Activated CD8-positive, alpha-beta memory T cell treated with anti-CD3 and anti-CD28 coated beads, Interleukin-2, amount 10 ng/mL, durations not matched to agents 7 days and 5 days (primary cell): ENCODE measurements at regions not wholly inside any gene's neighbourhood (a gene's known extent, or its start where the extent isn't known, plus 50 kb on each side); places are given as distances from the start of the nearest gene placed in this dataset.
"Not testable (repeated sequence)": the region's sequence is repeated elsewhere in the genome, so short reads cannot be mapped to it uniquely, and the experiment has no call there.

Experiments used
- ATAC-seq: fragments of 150-1000 bp; cut with Tn5 transposase; one replicate; pipeline ENCODE4 v1.10.0; 2021; ENCODE audit warnings: moderate library complexity
- CTCF ChIA-PET: fragments of 350-600 bp; sonication (Branson Sonifier 250); formaldehyde crosslinking; loops from one replicate; lab custom pipeline; 2021; ENCODE audit warnings: antibody characterized with exemption; lab: Charles Lee
- DNase-seq: peaks from one replicate; pipeline ENCODE4 v3.0.0-alpha.2; 2020
- H3K27ac Mint-ChIP-seq: one replicate; pipeline ENCODE4 v1.8.0; 2021; ENCODE audit warnings: mild to moderate bottlenecking, mixed read lengths
- H3K27me3 Mint-ChIP-seq: one replicate; pipeline ENCODE4 v1.8.0; 2021; ENCODE audit warnings: mixed read lengths
- H3K36me3 Mint-ChIP-seq: one replicate; pipeline ENCODE4 v1.8.0; 2021; ENCODE audit warnings: mild to moderate bottlenecking, mixed read lengths
- H3K4me1 Mint-ChIP-seq: one replicate; pipeline ENCODE4 v1.8.0; 2021; ENCODE audit warnings: mixed read lengths
- H3K4me3 Mint-ChIP-seq: one replicate; pipeline ENCODE4 v1.8.0; 2021; ENCODE audit warnings: mild to moderate bottlenecking, moderate library complexity, mixed read lengths
- H3K9me3 Mint-ChIP-seq: one replicate; pipeline ENCODE4 v1.8.0; 2022; ENCODE audit warnings: low read depth, mixed read lengths

DNA sequence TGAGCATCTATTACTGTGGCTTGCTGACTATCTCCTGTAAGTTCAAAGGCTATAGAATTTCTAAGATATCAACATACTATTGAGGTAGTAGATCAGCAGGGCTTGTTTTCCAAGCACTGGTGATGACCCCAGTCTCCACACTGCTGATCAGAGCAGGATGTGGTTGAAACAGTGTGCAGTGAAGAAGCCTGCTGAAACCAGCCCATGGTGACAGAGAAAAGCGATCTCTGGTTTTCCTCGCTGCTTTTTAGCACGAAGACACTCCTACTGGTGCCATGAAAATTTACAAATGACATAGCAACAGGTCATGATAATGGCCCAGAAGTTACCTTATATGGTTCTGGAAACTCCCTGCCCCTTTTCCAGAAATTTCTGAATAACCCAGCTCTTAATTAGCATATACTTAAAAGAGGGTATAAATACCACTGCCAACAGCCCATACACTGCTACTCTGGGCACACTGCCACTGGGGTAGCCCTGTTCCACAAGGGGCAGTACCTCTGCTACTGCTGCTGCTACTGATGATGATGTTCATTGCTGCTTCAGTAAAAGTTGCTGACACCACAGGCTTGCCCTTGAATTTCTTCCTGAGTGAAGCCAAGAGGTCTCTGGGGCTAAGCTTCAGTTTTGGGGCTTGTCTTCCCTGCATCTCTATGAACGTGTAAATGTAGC, 1689.5 kb upstream of the PCDH10 start:
- H3K36me3 Mint-ChIP-seq: no peaks in the 10 kb centered on the region
- CTCF ChIA-PET: no interaction called here
- H3K4me3 Mint-ChIP-seq: no peak overlapping the region
- no peak for DNase-seq
- peaks cover 4% of the 10 kb centered on the region for H3K9me3 Mint-ChIP-seq
- ATAC-seq: no peak
- no peaks in the 10 kb centered on the region for H3K4me1 Mint-ChIP-seq
- no peaks in the 10 kb centered on the region for H3K27me3 Mint-ChIP-seq
- H3K27ac Mint-ChIP-seq: no peak overlapping the region

GRCh38 chr4:131470360-131470759, 1678.7 kb upstream of the PCDH10 start:
- Mint-ChIP-seq H3K27me3 (no peaks in the 10 kb centered on the region), H3K9me3 (peaks cover 6% of the 10 kb centered on the region), H3K27ac (no peak overlapping the region), H3K36me3 (no peaks in the 10 kb centered on the region), H3K4me1 (no peaks in the 10 kb centered on the region), H3K4me3 (no peak overlapping the region)
- no peak for DNase-seq
- CTCF ChIA-PET: no interaction called here
- no peak for ATAC-seq

DNA sequence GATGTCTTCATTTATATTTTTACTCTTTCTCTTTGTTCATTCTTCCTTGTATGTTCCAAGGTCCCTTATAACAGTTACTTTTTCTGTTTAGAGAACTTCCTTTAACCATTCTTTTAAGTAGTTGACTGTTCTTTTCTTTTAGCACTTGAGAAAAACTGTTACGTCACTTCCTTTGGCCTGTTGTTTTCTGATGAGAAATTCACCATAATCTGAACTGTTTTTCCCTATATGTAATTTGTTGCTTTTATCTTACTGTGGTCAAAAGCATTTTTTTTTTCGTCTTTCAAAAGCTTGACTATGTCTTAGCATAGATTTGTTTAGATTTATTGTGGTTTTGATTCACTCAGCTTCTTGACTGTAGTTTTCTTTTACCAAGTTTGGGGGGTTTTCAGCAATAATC, 1660.3 kb upstream of the PCDH10 start:
- no peaks in the 10 kb centered on the region for H3K36me3 Mint-ChIP-seq
- ATAC-seq (no peak), DNase-seq (no peak)
- peaks cover 2% of the 10 kb centered on the region for H3K9me3 Mint-ChIP-seq
- H3K4me1 Mint-ChIP-seq: no peaks in the 10 kb centered on the region
- CTCF ChIA-PET: no interaction called here
- H3K27me3 Mint-ChIP-seq: no peaks in the 10 kb centered on the region
- no peak overlapping the region for H3K27ac Mint-ChIP-seq
- H3K4me3 Mint-ChIP-seq: no peak overlapping the region

DNA sequence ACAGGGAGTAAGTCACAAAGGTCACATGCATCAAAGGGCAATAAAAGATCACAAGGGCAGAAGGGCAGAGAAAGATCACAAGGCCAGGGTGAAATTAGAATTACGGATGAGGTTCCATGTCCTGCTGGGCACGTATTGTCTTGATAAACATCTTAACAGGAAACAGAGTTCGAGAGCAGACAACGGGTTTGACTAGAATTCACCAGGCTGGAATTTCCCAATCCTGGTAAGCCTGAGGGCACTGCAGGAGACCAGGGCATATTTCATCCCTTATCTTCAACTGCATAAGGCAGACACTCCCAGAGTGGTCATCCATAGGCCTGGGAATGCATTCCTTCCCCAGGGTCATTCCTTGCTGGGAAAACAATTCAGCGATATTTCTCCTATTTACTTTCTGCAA, 1652.9 kb upstream of the PCDH10 start:
- DNase-seq, H3K27ac Mint-ChIP-seq, H3K27me3 Mint-ChIP-seq, H3K4me3 Mint-ChIP-seq, ATAC-seq, H3K9me3 Mint-ChIP-seq, H3K36me3 Mint-ChIP-seq, H3K4me1 Mint-ChIP-seq, CTCF ChIA-PET: not testable (repeated sequence)

DNA sequence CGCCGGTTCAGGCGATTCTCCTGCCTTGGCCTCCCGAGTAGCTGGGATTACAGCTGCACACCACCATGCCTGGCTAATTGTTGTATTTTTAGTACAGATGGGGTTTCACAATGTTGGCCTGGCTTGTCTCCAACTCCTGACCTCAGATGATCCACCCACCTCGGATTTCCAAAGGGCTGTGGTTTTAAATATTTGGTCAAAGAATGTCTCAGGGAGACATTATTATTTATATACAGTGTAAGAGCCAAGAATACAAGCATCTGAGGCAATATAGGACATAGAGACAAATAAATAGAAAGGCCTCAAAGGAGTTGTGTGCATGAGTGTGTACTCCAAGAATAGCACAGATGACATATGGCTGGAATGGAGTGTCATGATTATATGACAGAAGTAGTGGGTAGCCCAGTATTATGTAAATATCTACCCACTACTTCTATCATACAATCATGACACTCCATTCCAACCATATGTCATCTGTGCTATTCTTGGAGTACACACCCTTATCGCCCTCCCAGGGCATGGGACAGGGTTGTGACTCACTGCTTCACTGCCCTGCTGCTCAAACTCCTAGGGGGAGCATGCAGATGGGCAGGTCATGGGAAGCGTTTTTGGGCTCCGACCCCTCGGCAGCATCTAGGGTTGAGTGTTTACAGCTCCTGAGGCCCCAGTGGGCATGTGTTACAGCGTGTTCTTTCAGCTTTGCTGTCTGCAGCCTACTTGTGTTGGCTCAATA, 1649.8 kb upstream of the PCDH10 start:
- Mint-ChIP-seq H3K36me3 (no peaks in the 10 kb centered on the region), H3K4me3 (no peak overlapping the region), H3K4me1 (no peaks in the 10 kb centered on the region), H3K27me3 (no peaks in the 10 kb centered on the region), H3K9me3 (peaks cover 4% of the 10 kb centered on the region), H3K27ac (no peak overlapping the region)
- ATAC-seq (no peak), DNase-seq (no peak)
- CTCF ChIA-PET: no interaction called here

GRCh38 chr4:131509521-131509920, 1639.6 kb upstream of the PCDH10 start:
- Mint-ChIP-seq H3K27me3 (no peaks in the 10 kb centered on the region), H3K9me3 (peaks cover 5% of the 10 kb centered on the region), H3K36me3 (no peaks in the 10 kb centered on the region), H3K4me3 (no peak overlapping the region), H3K27ac (no peak overlapping the region), H3K4me1 (no peaks in the 10 kb centered on the region)
- CTCF ChIA-PET: no interaction called here
- DNase-seq (no peak), ATAC-seq (no peak)

DNA sequence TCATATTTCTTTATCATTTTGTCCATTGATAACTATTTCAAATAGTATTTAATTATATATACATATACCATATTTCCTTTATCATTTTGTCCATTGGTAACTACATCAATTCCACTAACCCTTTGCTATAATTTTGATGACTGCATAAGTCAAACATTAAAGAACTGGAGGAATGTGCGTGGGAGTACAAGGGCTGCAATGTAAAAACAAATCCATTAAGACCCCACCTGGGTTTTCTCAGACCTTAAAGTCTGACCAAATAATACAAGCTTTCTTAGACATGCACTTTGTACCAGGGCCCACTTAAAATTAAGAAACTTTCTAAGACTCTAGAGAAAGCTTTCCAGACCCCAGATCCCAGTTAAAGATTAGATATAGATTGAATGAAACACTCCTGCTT, 1622.4 kb upstream of the PCDH10 start:
- no peaks in the 10 kb centered on the region for H3K27me3 Mint-ChIP-seq

DNA sequence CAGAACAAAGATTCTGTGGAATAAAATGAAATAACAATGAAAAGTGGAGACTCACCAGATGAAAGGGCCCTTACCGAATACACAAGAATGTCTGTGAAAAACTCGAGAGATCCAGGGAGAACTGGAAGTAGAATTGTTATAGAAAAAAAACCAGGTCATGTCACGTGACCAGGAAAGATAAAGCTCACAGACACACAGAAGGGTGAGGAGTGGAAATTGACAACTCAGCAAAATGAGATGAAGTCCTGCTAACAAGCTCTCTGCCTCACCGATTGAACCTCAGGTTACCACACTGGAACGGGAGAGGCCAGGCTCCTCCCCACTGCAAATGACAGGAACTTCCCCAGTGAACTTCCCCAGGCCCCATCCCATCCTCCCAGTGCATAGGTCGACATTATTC, 1618.0 kb upstream of the PCDH10 start:
- no peak overlapping the region for H3K4me3 Mint-ChIP-seq

More for the DNA sequence above, 1622.4 kb upstream of the PCDH10 start:
- H3K27ac Mint-ChIP-seq: no peak overlapping the region
- no peaks in the 10 kb centered on the region for H3K36me3 Mint-ChIP-seq
- ATAC-seq (no peak), DNase-seq (no peak)
- no peaks in the 10 kb centered on the region for H3K4me1 Mint-ChIP-seq
- CTCF ChIA-PET: no interaction called here
- peaks cover 10% of the 10 kb centered on the region for H3K9me3 Mint-ChIP-seq
- no peak overlapping the region for H3K4me3 Mint-ChIP-seq

DNA sequence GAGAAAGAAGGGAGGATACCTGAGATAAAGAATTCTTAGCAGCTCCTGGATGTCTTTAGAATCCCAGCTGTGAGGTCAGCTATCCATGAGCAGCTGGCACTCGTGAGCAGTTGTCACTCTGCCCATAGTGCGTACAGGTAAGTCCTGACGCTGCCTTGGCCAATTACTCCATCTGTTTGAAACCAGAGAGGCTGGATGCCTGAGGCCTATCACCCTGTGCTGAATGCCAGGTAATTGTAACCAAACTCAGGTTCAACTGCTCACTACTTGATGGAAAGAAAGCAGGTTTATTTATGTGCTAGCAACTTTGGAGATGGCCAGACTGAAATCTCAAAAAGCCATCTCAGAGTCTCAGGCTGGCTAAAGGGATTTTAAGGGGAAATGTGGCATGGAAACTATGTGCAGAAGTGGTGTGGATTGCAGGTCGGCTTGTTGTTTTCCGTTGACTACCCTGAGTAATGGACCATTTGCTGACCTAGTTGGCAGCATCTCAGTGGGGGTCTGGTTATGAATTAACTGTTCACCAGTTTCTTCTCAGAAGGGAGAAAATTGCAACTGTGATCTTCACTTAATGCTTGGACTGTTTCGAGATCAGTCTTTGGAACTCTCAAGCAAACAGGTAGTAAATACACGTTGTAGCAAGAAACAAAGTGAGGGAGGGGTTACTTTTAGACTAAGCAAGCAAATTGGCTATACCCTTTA, 1614.0 kb upstream of the PCDH10 start:
- Mint-ChIP-seq H3K4me1 (no peaks in the 10 kb centered on the region), H3K4me3 (no peak overlapping the region), H3K36me3 (no peaks in the 10 kb centered on the region), H3K9me3 (peaks cover 7% of the 10 kb centered on the region), H3K27me3 (no peaks in the 10 kb centered on the region), H3K27ac (no peak overlapping the region)
- no peak for ATAC-seq
- DNase-seq: no peak
- CTCF ChIA-PET: no interaction called here

More for the DNA sequence above, 1618.0 kb upstream of the PCDH10 start:
- no peaks in the 10 kb centered on the region for H3K36me3 Mint-ChIP-seq
- no peak for DNase-seq
- ATAC-seq: no peak
- peaks cover 10% of the 10 kb centered on the region for H3K9me3 Mint-ChIP-seq
- H3K27ac Mint-ChIP-seq: no peak overlapping the region
- H3K27me3 Mint-ChIP-seq: no peaks in the 10 kb centered on the region
- CTCF ChIA-PET: no interaction called here
- no peaks in the 10 kb centered on the region for H3K4me1 Mint-ChIP-seq

DNA sequence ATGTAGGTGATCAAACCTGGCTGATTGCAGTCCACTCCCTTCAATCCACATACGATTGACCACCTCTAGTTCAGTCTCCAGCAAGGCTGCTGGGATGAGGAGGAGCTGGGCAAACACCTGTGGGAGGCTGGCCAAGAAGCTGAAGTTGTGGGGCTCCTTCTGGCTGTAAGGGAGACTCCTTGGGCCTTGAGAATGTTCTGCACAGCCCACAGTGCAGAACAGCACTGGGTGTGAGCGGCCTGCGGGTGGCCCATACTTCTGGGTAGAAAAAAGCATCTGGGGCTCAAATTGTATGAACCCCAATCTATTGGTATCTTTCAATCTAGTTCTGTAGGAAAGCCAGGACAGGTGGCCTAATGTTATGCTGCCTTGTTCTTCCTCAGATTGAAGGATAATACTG, 1608.8 kb upstream of the PCDH10 start:
- no peak for DNase-seq
- no peak overlapping the region for H3K4me3 Mint-ChIP-seq
- no peaks in the 10 kb centered on the region for H3K36me3 Mint-ChIP-seq
- no peak for ATAC-seq
- no peak overlapping the region for H3K27ac Mint-ChIP-seq
- CTCF ChIA-PET: no interaction called here
- peaks cover 3% of the 10 kb centered on the region for H3K9me3 Mint-ChIP-seq
- no peaks in the 10 kb centered on the region for H3K4me1 Mint-ChIP-seq
- H3K27me3 Mint-ChIP-seq: no peaks in the 10 kb centered on the region

GRCh38 chr4:131547506-131547981, 1601.5 kb upstream of the PCDH10 start:
- Mint-ChIP-seq H3K27ac (no peak overlapping the region), H3K27me3 (no peaks in the 10 kb centered on the region), H3K4me1 (no peaks in the 10 kb centered on the region), H3K9me3 (peaks cover 5% of the 10 kb centered on the region), H3K4me3 (no peak overlapping the region), H3K36me3 (no peaks in the 10 kb centered on the region)
- CTCF ChIA-PET: no interaction called here
- ATAC-seq: no peak
- no peak for DNase-seq

DNA sequence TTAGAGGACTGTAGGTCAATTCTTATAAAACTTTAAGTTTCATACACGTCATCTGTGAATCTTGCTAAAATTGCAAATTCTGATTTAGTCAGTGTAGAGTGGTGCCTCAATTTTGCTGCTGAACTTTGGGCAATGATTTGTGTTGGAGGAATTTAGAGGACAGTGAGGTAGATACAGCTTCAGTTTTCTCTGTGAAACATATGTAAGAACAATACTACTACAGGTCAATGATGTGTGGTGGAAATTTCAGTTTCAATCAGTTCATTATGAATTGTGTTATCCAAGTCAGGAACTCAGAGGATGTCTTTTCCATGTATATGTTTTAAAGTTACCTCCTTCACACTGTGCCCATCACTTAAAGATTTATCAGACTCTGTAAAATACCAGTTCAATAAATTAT, 1597.8 kb upstream of the PCDH10 start:
- Mint-ChIP-seq H3K36me3 (no peaks in the 10 kb centered on the region), H3K4me1 (no peaks in the 10 kb centered on the region), H3K27ac (no peak overlapping the region), H3K27me3 (no peaks in the 10 kb centered on the region), H3K4me3 (no peak overlapping the region), H3K9me3 (peaks cover 3% of the 10 kb centered on the region)
- DNase-seq: no peak
- CTCF ChIA-PET: no interaction called here
- ATAC-seq: no peak

DNA sequence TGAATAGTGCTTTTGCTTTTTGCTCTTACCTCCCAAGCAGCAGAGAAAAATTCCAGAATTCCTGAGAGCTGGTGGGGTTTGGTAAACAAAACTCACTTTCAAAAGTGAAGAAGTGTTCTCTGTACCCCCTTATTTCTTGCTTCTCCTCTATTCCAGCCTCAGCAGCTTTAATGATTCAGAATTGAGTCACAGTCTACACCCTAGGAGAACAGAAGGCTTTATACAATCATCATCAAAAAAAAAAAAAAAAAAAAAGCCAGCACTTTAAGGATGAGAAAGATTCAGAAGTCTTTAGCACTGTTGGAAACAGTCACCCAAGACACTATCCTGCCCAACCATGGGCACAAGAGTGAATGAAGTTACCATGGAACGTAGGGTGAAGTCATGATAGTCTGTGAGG, 1583.1 kb upstream of the PCDH10 start:
- DNase-seq: no peak
- H3K4me3 Mint-ChIP-seq: no peak overlapping the region
- no peak overlapping the region for H3K27ac Mint-ChIP-seq
- CTCF ChIA-PET: no interaction called here
- ATAC-seq: no peak
- no peaks in the 10 kb centered on the region for H3K27me3 Mint-ChIP-seq
- H3K4me1 Mint-ChIP-seq: no peaks in the 10 kb centered on the region
- peaks cover 6% of the 10 kb centered on the region for H3K9me3 Mint-ChIP-seq
- no peaks in the 10 kb centered on the region for H3K36me3 Mint-ChIP-seq

DNA sequence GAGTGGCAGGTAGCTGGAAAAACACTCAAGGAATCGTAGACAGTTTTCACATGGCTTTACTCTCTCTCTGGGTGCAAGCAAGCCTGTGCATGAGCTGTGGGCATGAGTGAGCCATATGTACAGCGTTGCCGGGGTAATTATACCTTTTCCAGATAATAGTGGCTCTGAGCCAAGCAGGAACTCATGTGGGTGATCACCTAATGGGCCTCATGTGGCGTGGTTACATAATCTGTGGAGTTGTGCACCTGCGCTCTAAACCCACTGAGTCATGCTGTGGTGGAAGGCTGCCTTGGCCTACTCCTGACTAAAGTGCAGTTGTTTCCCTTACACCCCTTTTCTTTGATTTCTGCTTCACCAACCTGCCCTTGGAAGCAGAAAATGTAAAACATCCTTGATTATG, 1564.5 kb upstream of the PCDH10 start:
- ATAC-seq (no peak), DNase-seq (no peak)
- H3K27ac Mint-ChIP-seq: no peak overlapping the region
- peaks cover 6% of the 10 kb centered on the region for H3K9me3 Mint-ChIP-seq
- no peaks in the 10 kb centered on the region for H3K4me1 Mint-ChIP-seq
- CTCF ChIA-PET: no interaction called here
- no peak overlapping the region for H3K4me3 Mint-ChIP-seq
- no peaks in the 10 kb centered on the region for H3K36me3 Mint-ChIP-seq
- H3K27me3 Mint-ChIP-seq: no peaks in the 10 kb centered on the region
